IMR-90 (cell line): ENCODE measurements at regions not wholly inside any gene's neighbourhood (a gene's known extent, or its start where the extent isn't known, plus 50 kb on each side); places are given as distances from the start of the nearest gene placed in this dataset.

ENCODE experiments used
- ATAC-seq: fragments of 200-7000 bp; cut with Tn5 transposase; 2 replicates; pipeline ENCODE4 v1.9.1; 2020; ENCODE audit warnings: low read depth, mild to moderate bottlenecking, moderate library complexity
- BruUV-seq: library from RNA; stranded (reverse); fragments of 400-500 nt; replicated peaks from 2 replicates; lab custom pipeline; 2021; lab: Mats Ljungman, UMichigan
- CTCF ChIA-PET: fragments of 300-600 bp; formaldehyde crosslinking; extraction: SDS; loops from one replicate; lab custom pipeline; 2021; ENCODE audit warnings: antibody characterized with exemption; lab: Yijun Ruan, JAX
- POLR2A ChIA-PET: fragments of 300-600 bp; sonication (Branson Sonifier 250); formaldehyde crosslinking; loops from one replicate; lab custom pipeline; 2022; ENCODE audit warnings: antibody characterized with exemption; ENCODE audit not compliant: unreplicated experiment; lab: Charles Lee
- DNase-seq: peaks from one replicate; pipeline ENCODE4 v3.0.0; 2013
- H2AFZ ChIP-seq: replicated peaks from 2 replicates; pipeline ENCODE3; 2013; ENCODE audit warnings: low read length, mild to moderate bottlenecking; ENCODE audit not compliant: poor library complexity
- H2AK5ac ChIP-seq: 2 replicates; pipeline ENCODE4 v1.6.1; 2013; ENCODE audit warnings: low read depth, low read length, inconsistent platforms
- H2AK9ac ChIP-seq: replicated peaks from 2 replicates; pipeline ENCODE3; 2013; ENCODE audit warnings: mild to moderate bottlenecking, low read depth, low read length, moderate library complexity; ENCODE audit not compliant: poor library complexity
- H2BK120ac ChIP-seq: 2 replicates; pipeline ENCODE4 v1.6.1; 2013; ENCODE audit warnings: low read depth, low read length, inconsistent platforms
- H2BK15ac ChIP-seq: 3 replicates; pipeline ENCODE4 v1.6.1; 2013; ENCODE audit warnings: low read depth, low read length, inconsistent platforms
- H2BK20ac ChIP-seq: 2 replicates; pipeline ENCODE4 v1.6.1; 2013; ENCODE audit warnings: low read depth, mild to moderate bottlenecking, inconsistent platforms, low read length, moderate library complexity
- H2BK5ac ChIP-seq: 2 replicates; pipeline ENCODE4 v1.6.1; 2013; ENCODE audit warnings: mild to moderate bottlenecking, low read depth, low read length, inconsistent platforms; ENCODE audit not compliant: poor library complexity, severe bottlenecking
- H3K14ac ChIP-seq: replicated peaks from 2 replicates; pipeline ENCODE4 v1.6.1; 2013; ENCODE audit warnings: low read depth, low read length, inconsistent platforms
- H3K18ac ChIP-seq: 2 replicates; pipeline ENCODE4 v1.6.1; 2013; ENCODE audit warnings: low read depth, low read length, control low read depth
- H3K23ac ChIP-seq: 2 replicates; pipeline ENCODE4 v1.6.1; 2013; ENCODE audit warnings: low read depth, low read length, inconsistent platforms
- H3K27ac ChIP-seq: 2 replicates; pipeline ENCODE4 v1.5.1; 2013; ENCODE audit warnings: mild to moderate bottlenecking, control low read depth, low read length; ENCODE audit not compliant: insufficient read depth
- H3K27me3 ChIP-seq: 2 replicates; pipeline ENCODE4 v1.6.1; 2013; ENCODE audit warnings: low read length; ENCODE audit not compliant: control insufficient read depth, insufficient read depth
- H3K36me3 ChIP-seq: 2 replicates; pipeline ENCODE4 v1.6.1; 2013; ENCODE audit warnings: low read length, mixed read lengths; ENCODE audit not compliant: control insufficient read depth, insufficient read depth
- H3K4ac ChIP-seq: 2 replicates; pipeline ENCODE4 v1.6.1; 2013; ENCODE audit warnings: low read depth, low read length, inconsistent platforms
- H3K4me1 ChIP-seq: 2 replicates; pipeline ENCODE4 v1.6.1; 2013; ENCODE audit warnings: low read length, mixed read lengths; ENCODE audit not compliant: control insufficient read depth, insufficient read depth
- H3K4me2 ChIP-seq: 2 replicates; pipeline ENCODE4 v1.6.1; 2013; ENCODE audit warnings: low read depth, mild to moderate bottlenecking, control low read depth, low read length, moderate library complexity
- H3K4me3 ChIP-seq: 2 replicates; pipeline ENCODE4 v1.5.1; 2013; ENCODE audit warnings: low read depth, mild to moderate bottlenecking, control low read depth, low read length, moderate library complexity; ENCODE audit not compliant: insufficient read depth
- H3K56ac ChIP-seq: 2 replicates; pipeline ENCODE4 v1.6.1; 2013; ENCODE audit warnings: low read length, inconsistent platforms; ENCODE audit not compliant: insufficient read depth; ENCODE audit errors: extremely low read depth
- H3K79me1 ChIP-seq, 2 experiments: 2 replicates each; pipeline ENCODE4 v1.6.1; 2013; ENCODE audit warnings: low read length in 2 of 2, inconsistent platforms in 1 of 2, low read depth in 1 of 2
- H3K9ac ChIP-seq: 2 replicates; pipeline ENCODE4 v1.6.1; 2013; ENCODE audit warnings: low read depth, low read length, control low read depth
- H3K9me1 ChIP-seq: 2 replicates; pipeline ENCODE4 v1.6.1; 2013; ENCODE audit warnings: low read length, inconsistent platforms; ENCODE audit not compliant: insufficient read depth
- H3K9me3 ChIP-seq: 2 replicates; pipeline ENCODE4 v1.6.1; 2013; ENCODE audit warnings: low read length; ENCODE audit not compliant: control insufficient read depth, insufficient read depth
- H4K20me1 ChIP-seq: 2 replicates; pipeline ENCODE4 v1.6.1; 2013; ENCODE audit warnings: low read length, inconsistent platforms; ENCODE audit not compliant: insufficient read depth
- H4K5ac ChIP-seq: 2 replicates; pipeline ENCODE4 v1.6.1; 2013; ENCODE audit warnings: mild to moderate bottlenecking, low read depth, low read length, control low read depth
- H4K8ac ChIP-seq, 2 experiments: 2 replicates each; pipeline ENCODE4 v1.6.1; 2013; ENCODE audit warnings: low read depth in 2 of 2, low read length in 2 of 2, control low read depth in 1 of 2, inconsistent platforms in 1 of 2
- H4K91ac ChIP-seq: 2 replicates; pipeline ENCODE4 v1.6.1; 2013; ENCODE audit warnings: low read depth, low read length, inconsistent platforms; ENCODE audit not compliant: insufficient read depth
- BHLHE40 ChIP-seq: fragments of 150-350 bp; IDR thresholded peaks from 2 replicates; pipeline ENCODE4 v1.6.1; 2016; ENCODE audit warnings: mild to moderate bottlenecking, low read depth, low read length
- CEBPB ChIP-seq: IDR thresholded peaks from 2 replicates; pipeline ENCODE4 v1.6.1; 2012; ENCODE audit warnings: low read depth, low read length, improper control_type of control experiment
- CHD1 ChIP-seq: IDR thresholded peaks from 2 replicates; pipeline ENCODE4 v1.6.1; 2012; ENCODE audit warnings: low read depth, low read length, improper control_type of control experiment
- ELK1 ChIP-seq: fragments of 150-350 bp; IDR thresholded peaks from 2 replicates; pipeline ENCODE4 v1.6.1; 2016; ENCODE audit warnings: low read depth, mild to moderate bottlenecking, low read length, moderate library complexity, borderline replicate concordance
- FOS ChIP-seq: fragments of 150-350 bp; IDR thresholded peaks from 2 replicates; pipeline ENCODE4 v1.6.1; 2016; ENCODE audit warnings: low read depth, low read length
- MAFK ChIP-seq: IDR thresholded peaks from 2 replicates; pipeline ENCODE4 v1.6.1; 2012; ENCODE audit warnings: low read depth, low read length, improper control_type of control experiment
- MAZ ChIP-seq: IDR thresholded peaks from 2 replicates; pipeline ENCODE4 v1.6.1; 2012; ENCODE audit warnings: low read depth, mild to moderate bottlenecking, low read length, improper control_type of control experiment, moderate library complexity, borderline replicate concordance
- MXI1 ChIP-seq: IDR thresholded peaks from 2 replicates; pipeline ENCODE4 v1.6.1; 2012; ENCODE audit warnings: low read depth, mild to moderate bottlenecking, low read length, moderate library complexity, borderline replicate concordance
- NFE2L2 ChIP-seq: fragments of 150-350 bp; IDR thresholded peaks from 2 replicates; pipeline ENCODE4 v1.6.1; 2016; ENCODE audit warnings: low read depth, mild to moderate bottlenecking, low read length
- POLR2A ChIP-seq: IDR thresholded peaks from 2 replicates; pipeline ENCODE4 v1.6.1; 2012; ENCODE audit warnings: mild to moderate bottlenecking, low read depth, low read length
- RCOR1 ChIP-seq: IDR thresholded peaks from 2 replicates; pipeline ENCODE4 v1.6.1; 2012; ENCODE audit warnings: mild to moderate bottlenecking, low read length, improper control_type of control experiment; ENCODE audit not compliant: insufficient replicate concordance
- RFX5 ChIP-seq: IDR thresholded peaks from 2 replicates; pipeline ENCODE4 v1.8.0; 2012; ENCODE audit warnings: low read depth, mild to moderate bottlenecking, low read length, moderate library complexity
- SMC3 ChIP-seq: fragments of 150-350 bp; IDR thresholded peaks from 2 replicates; pipeline ENCODE4 v1.6.1; 2016; ENCODE audit warnings: low read depth, mild to moderate bottlenecking, antibody characterized with exemption, low read length, moderate library complexity
- dilution Hi-C: fragments of 300-500 bp; cut with HindIII; formaldehyde crosslinking; loops from one replicate; pipeline ENCODE4 v1.14.3; 2018; ENCODE audit warnings: low sequenced_read_pairs; ENCODE audit not compliant: unreplicated experiment
- in situ Hi-C: fragments of 300-500 bp; cut with MboI; formaldehyde crosslinking; loops from 3 replicates; pipeline ENCODE4 v1.14.3; 2019; ENCODE audit warnings: low sequenced_read_pairs, inconsistent platforms, mixed read lengths
- intact Hi-C: fragments of 100-400 bp; cut with micrococcal nuclease; formaldehyde crosslinking; loops from 2 replicates; pipeline ENCODE4 v1.10.0; 2022
- TF ChIP-seq, protein P1 (sequence below): fragments of 150-350 bp; IDR thresholded peaks from 2 replicates; pipeline ENCODE4 v1.6.1; 2017; ENCODE audit warnings: mild to moderate bottlenecking, antibody characterized with exemption, low read length, low read depth

GRCh38 chr16:72397876-72398275 is 225.9 kb upstream of the PMFBP1 start:
- no peak overlapping the region for H2BK120ac ChIP-seq
- no peak overlapping the region for H2BK5ac ChIP-seq
- no peak overlapping the region for H4K5ac ChIP-seq
- H3K79me1 ChIP-seq = no peaks in the 10 kb centered on the region
- no peak overlapping the region for H3K27ac ChIP-seq
- no peak overlapping the region for H2AK9ac ChIP-seq
- H3K9me3 ChIP-seq = no peaks in the 10 kb centered on the region
- dilution Hi-C loops = no loop called here
- H3K4me2 ChIP-seq = no peak overlapping the region
- H4K20me1 ChIP-seq = no peaks in the 10 kb centered on the region
- no peak overlapping the region for H2BK15ac ChIP-seq
- H3K14ac ChIP-seq = no peak overlapping the region
- no peaks in the 10 kb centered on the region for H3K9me1 ChIP-seq
- intact Hi-C loops = no loop called here
- POLR2A ChIA-PET = no interaction called here
- H2AFZ ChIP-seq = no peak overlapping the region
- H2AK5ac ChIP-seq = no peak overlapping the region
- H3K4me3 ChIP-seq = no peak overlapping the region
- no peaks in the 10 kb centered on the region for H3K36me3 ChIP-seq
- in situ Hi-C loops = no loop called here
- H4K91ac ChIP-seq = no peak overlapping the region
- H3K9ac ChIP-seq = no peak overlapping the region
- H4K8ac ChIP-seq = no peak overlapping the region
- no peaks in the 10 kb centered on the region; the same call in 1 of the 2 replicates for H3K4me1 ChIP-seq
- no peak overlapping the region for H3K4ac ChIP-seq
- ATAC-seq (no peak), DNase-seq (no peak)
- H2BK20ac ChIP-seq = no peak overlapping the region
- no peak overlapping the region for H3K23ac ChIP-seq
- no peaks in the 10 kb centered on the region for H3K27me3 ChIP-seq
- H3K56ac ChIP-seq = no peak overlapping the region
- no TSS peak for BruUV-seq
- no peak overlapping the region for H3K18ac ChIP-seq
- CTCF ChIA-PET = no interaction called here
- TF ChIP-seq RCOR1 (no peak), MAZ (no peak), NFE2L2 (no peak), BHLHE40 (no peak), CHD1 (no peak), MXI1 (no peak), RFX5 (no peak), MAFK (no peak), ELK1 (no peak), SMC3 (no peak), CEBPB (no peak), FOS (no peak), POLR2A (no peak)
- TF ChIP-seq, protein P1, sequence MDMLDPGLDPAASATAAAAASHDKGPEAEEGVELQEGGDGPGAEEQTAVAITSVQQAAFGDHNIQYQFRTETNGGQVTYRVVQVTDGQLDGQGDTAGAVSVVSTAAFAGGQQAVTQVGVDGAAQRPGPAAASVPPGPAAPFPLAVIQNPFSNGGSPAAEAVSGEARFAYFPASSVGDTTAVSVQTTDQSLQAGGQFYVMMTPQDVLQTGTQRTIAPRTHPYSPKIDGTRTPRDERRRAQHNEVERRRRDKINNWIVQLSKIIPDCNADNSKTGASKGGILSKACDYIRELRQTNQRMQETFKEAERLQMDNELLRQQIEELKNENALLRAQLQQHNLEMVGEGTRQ = no peak
